ENCODE measurements at regions not wholly inside any gene's neighbourhood (a gene's known extent, or its start where the extent isn't known, plus 50 kb on each side); places are given as distances from the start of the nearest gene placed in this dataset.
"Not testable (repeated sequence)": the region's sequence is repeated elsewhere in the genome, so short reads cannot be mapped to it uniquely, and the experiment has no call there.

DNA sequence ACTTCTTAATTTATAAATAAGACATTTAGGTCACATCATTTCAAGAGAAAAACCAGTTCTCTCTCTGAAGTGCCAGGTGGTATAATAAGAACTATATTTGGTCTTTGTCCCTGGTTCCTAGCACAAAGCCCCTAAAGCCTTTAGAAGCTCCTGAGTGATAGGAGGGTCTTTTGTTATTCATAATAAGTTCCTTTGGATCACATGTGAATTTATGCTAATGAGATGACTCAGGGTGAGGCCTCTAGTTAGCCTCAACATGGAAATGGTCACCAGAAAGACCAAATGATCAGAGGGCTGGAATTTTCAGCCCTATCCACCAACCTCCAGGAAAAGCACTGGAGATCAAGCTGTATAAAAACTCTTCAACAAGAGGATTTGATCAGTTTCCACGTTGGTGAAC, 68.1 kb upstream of the BLTP1 start:
- H3K4me3 ChIP-seq (ENCODE audit: low read depth, low read length) = no peak overlapping the region
- TF ChIP-seq, protein P1, sequence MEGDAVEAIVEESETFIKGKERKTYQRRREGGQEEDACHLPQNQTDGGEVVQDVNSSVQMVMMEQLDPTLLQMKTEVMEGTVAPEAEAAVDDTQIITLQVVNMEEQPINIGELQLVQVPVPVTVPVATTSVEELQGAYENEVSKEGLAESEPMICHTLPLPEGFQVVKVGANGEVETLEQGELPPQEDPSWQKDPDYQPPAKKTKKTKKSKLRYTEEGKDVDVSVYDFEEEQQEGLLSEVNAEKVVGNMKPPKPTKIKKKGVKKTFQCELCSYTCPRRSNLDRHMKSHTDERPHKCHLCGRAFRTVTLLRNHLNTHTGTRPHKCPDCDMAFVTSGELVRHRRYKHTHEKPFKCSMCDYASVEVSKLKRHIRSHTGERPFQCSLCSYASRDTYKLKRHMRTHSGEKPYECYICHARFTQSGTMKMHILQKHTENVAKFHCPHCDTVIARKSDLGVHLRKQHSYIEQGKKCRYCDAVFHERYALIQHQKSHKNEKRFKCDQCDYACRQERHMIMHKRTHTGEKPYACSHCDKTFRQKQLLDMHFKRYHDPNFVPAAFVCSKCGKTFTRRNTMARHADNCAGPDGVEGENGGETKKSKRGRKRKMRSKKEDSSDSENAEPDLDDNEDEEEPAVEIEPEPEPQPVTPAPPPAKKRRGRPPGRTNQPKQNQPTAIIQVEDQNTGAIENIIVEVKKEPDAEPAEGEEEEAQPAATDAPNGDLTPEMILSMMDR (IDR thresholded peaks at IDR 0.05; ENCODE audit: insufficient read depth, low read length, missing control alignments) = no peak
- no peak for DNase-seq (ENCODE audit: low read depth, low spot score)
- POLR2A ChIA-PET = no interaction called here
- CTCF ChIA-PET = no interaction called here

DNA sequence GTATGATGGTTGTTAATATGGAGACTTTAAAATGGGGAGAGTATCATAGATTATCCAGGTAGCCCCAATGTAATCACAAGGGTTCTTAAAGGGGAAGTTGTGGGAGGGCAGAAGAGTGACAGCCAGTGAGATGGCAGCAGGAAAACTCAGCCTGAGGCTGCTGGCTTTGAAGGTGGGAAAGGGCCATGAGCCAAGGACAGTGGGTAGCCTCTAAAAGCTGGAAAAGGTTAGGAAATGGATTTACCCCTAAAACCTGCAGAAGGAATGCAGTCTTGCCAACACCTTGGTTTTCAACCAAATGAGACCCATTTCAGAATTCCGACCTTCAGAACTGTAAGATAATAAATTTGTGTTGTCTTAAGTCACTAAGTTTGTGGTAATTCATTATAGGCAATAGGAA, 68.8 kb upstream of the BLTP1 start:
- ChIA-PET POLR2A (no interaction called here), CTCF (no interaction called here)
- no peak overlapping the region for H3K4me3 ChIP-seq (ENCODE audit: low read depth, low read length)
- no peak for DNase-seq (ENCODE audit: low read depth, low spot score)
- TF ChIP-seq, protein P1 (IDR thresholded peaks at IDR 0.05; ENCODE audit: insufficient read depth, low read length, missing control alignments) = no peak

DNA sequence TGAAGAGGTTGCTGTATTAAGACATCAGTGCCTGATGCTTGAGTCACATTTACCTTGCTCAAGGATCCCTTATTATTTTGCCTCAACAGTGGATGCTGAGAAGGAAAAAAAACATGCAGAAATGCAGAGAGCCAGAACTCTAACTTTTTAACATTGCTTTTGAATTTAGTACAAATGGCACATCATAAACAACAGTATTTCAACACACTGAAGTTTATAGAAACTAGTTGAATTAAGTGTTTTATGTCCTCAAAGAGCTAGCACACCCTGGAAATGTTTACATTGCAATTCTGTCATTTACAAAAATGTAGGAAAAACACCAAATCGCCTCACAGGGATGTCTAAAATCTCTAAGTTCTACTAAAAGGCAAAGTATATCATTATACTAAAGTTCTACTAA, 69.5 kb upstream of the BLTP1 start:
- no peak overlapping the region for H3K4me3 ChIP-seq (ENCODE audit: low read depth, low read length)
- no peak for DNase-seq (ENCODE audit: low read depth, low spot score)
- TF ChIP-seq, protein P1 (IDR thresholded peaks at IDR 0.05; ENCODE audit: insufficient read depth, low read length, missing control alignments) = no peak
- ChIA-PET POLR2A (no interaction called here), CTCF (no interaction called here)

DNA sequence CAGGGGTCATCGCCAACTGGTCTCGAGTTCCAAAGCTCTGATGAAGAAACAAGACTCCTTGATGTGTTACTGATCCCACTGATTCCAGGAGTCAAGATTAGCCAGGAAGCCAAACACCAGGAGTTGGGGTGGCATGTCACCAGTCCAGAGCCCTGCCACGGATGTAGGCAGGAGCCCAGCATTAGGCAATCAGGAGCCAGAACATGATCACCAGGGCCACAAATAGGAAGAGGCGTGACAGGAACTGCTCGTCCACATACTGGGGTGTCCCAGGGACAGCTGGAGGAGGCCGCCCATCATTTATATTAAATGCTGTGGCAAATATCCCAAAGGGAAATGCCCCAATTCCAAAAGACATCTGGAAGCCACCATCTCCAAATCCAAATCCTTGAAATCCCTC, 74.5 kb upstream of the BLTP1 start:
- H3K4me3 ChIP-seq (ENCODE audit: low read depth, low read length); CTCF ChIA-PET; DNase-seq (ENCODE audit: low read depth, low spot score): not testable (repeated sequence)
- POLR2A ChIA-PET = interaction anchor here (0.7 kb wide), 1 partner anchor 18 kb away, joined by 8 read pairs; no protein-coding TSS in a partner anchor

DNA sequence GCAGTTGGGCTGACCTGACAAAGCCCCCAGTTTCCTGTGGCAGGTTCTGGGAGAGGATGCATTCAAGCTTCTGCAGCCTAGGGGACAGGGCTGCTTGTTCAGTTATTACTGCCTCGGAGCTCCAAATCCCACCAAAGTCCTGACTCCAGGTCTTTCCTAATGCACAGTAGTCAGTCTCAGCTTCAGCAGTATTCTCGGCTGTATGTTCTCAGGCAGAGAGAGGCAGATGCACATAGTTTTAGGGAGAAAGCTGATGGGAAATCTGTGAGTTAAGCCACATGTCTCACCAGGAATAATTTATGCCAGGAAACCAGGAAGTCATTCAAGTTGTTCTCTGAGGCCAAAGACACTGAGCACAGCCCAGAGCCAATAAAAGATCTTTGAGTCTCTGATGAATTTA, 75.3 kb upstream of the BLTP1 start:
- DNase-seq (ENCODE audit: low read depth, low spot score); CTCF ChIA-PET; POLR2A ChIA-PET; H3K4me3 ChIP-seq (ENCODE audit: low read depth, low read length): not testable (repeated sequence)

DNA sequence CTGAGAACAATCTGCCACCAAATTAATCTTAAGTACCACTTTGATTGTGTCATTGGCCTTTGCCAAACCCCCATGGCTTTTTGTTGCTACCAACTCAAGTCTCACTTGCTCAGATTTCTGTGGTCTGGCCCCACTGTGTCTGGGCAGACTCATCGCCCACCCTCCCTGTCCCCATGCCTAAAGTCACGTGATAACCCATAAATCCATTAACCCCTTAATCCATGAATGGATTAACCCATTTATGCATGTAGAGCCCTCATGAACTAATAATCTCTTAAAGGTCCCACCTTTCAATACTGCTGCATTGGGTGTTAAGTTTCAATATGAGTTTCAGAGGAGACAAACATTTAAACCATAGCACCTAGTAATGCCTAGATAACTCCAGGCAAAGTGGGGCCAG, 78.5 kb upstream of the BLTP1 start:
- TF ChIP-seq, protein P1 (IDR thresholded peaks at IDR 0.05; ENCODE audit: insufficient read depth, low read length, missing control alignments) = no peak
- H3K4me3 ChIP-seq (ENCODE audit: low read depth, low read length) = no peak overlapping the region
- CTCF ChIA-PET = no interaction called here
- DNase-seq (ENCODE audit: low read depth, low spot score) = no peak
- POLR2A ChIA-PET = no interaction called here

DNA sequence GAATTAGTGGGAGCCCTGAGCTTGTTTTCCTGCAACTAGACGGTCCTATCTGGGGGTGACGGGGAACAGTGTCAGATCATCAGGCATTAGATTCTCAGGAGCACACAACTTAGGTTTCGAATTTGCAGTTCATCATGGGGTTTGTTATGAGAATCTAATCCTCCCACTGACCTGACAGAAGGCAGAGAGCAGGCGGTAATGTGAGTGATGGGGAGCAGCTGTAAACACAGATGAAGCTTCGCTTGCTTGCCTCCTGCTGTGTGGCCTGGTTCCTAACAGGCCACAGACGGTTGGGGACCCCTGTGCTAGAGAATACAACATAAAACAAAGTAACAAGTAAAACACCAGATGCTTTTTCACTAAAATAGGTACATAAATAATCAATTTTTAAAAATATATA, 86.2 kb upstream of the BLTP1 start:
- CTCF ChIA-PET = no interaction called here
- POLR2A ChIA-PET = no interaction called here

More for the DNA sequence above, 86.2 kb upstream of the BLTP1 start:
- TF ChIP-seq, protein P1 (IDR thresholded peaks at IDR 0.05; ENCODE audit: insufficient read depth, low read length, missing control alignments) = no peak
- DNase-seq (ENCODE audit: low read depth, low spot score) = no peak
- no peak overlapping the region for H3K4me3 ChIP-seq (ENCODE audit: low read depth, low read length)

Measured in AG04449 (cell line).